ENCODE measurements at regions not wholly inside any gene's neighbourhood (a gene's known extent, or its start where the extent isn't known, plus 50 kb on each side); places are given as distances from the start of the nearest gene placed in this dataset.
"Not testable (repeated sequence)": the region's sequence is repeated elsewhere in the genome, so short reads cannot be mapped to it uniquely, and the experiment has no call there.

GRCh38 chr11:43150697-43151096, 161.1 kb upstream of the API5 start:
- H2AFZ ChIP-seq (ENCODE audit: low read depth, low read length) = no peak overlapping the region
- no peak overlapping the region for H3K4me3 ChIP-seq (ENCODE audit: low read length)
- H3K36me3 ChIP-seq (replicated peaks; ENCODE audit: low read depth, low read length) = no peaks in the 10 kb centered on the region
- TF ChIP-seq CTCF (IDR thresholded peaks at IDR 0.05; ENCODE audit: low read depth, low read length) (no peak), EZH2phosphoT487 (IDR thresholded peaks at IDR 0.05; ENCODE audit: low read depth) (no peak)
- H3K79me2 ChIP-seq (ENCODE audit: low read length) = no peaks in the 10 kb centered on the region
- H3K4me1 ChIP-seq (ENCODE audit: low read length) = peaks cover 4% of the 10 kb centered on the region; the same call in 1 of the 2 replicates
- no peak overlapping the region for H3K27ac ChIP-seq (ENCODE audit: low read length)
- H3K9ac ChIP-seq (ENCODE audit: low read length) = no peak overlapping the region
- H3K4me2 ChIP-seq (ENCODE audit: low read length) = no peak overlapping the region
- H3K9me3 ChIP-seq (ENCODE audit: insufficient read depth, low read length) = no peaks in the 10 kb centered on the region
- H3K27me3 ChIP-seq (ENCODE audit: low read depth, low read length) = no peaks in the 10 kb centered on the region
- H4K20me1 ChIP-seq (ENCODE audit: insufficient read depth, low read length) = no peaks in the 10 kb centered on the region

GRCh38 chr11:43164831-43165230, 147.0 kb upstream of the API5 start:
- no peak overlapping the region for H3K4me2 ChIP-seq (ENCODE audit: low read length)
- no peak overlapping the region for H3K27ac ChIP-seq (ENCODE audit: low read length)
- no peaks in the 10 kb centered on the region for H3K36me3 ChIP-seq (replicated peaks; ENCODE audit: low read depth, low read length)
- H3K4me1 ChIP-seq (ENCODE audit: low read length) = no peaks in the 10 kb centered on the region
- no peak overlapping the region for H3K4me3 ChIP-seq (ENCODE audit: low read length)
- H3K9ac ChIP-seq (ENCODE audit: low read length) = no peak overlapping the region
- no peaks in the 10 kb centered on the region for H4K20me1 ChIP-seq (ENCODE audit: insufficient read depth, low read length)
- no peak overlapping the region for H2AFZ ChIP-seq (ENCODE audit: low read depth, low read length)
- no peaks in the 10 kb centered on the region for H3K9me3 ChIP-seq (ENCODE audit: insufficient read depth, low read length)
- H3K79me2 ChIP-seq (ENCODE audit: low read length) = no peaks in the 10 kb centered on the region
- TF ChIP-seq CTCF (IDR thresholded peaks at IDR 0.05; ENCODE audit: low read depth, low read length) (no peak), EZH2phosphoT487 (IDR thresholded peaks at IDR 0.05; ENCODE audit: low read depth) (no peak)
- H3K27me3 ChIP-seq (ENCODE audit: low read depth, low read length) = no peaks in the 10 kb centered on the region

- not testable (repeated sequence) for H3K36me3 ChIP-seq (replicated peaks; ENCODE audit: low read depth, low read length); H3K9ac ChIP-seq (ENCODE audit: low read length)
Observed at GRCh38 chr11:43165393-43165792, 146.4 kb upstream of the API5 start.

GRCh38 chr11:43168241-43168640, 143.6 kb upstream of the API5 start:
- not testable (repeated sequence) for H3K79me2 ChIP-seq (ENCODE audit: low read length); H3K4me2 ChIP-seq (ENCODE audit: low read length); H3K4me3 ChIP-seq (ENCODE audit: low read length); H3K27ac ChIP-seq (ENCODE audit: low read length); H3K9me3 ChIP-seq (ENCODE audit: insufficient read depth, low read length); H2AFZ ChIP-seq (ENCODE audit: low read depth, low read length); H4K20me1 ChIP-seq (ENCODE audit: insufficient read depth, low read length); H3K36me3 ChIP-seq (replicated peaks; ENCODE audit: low read depth, low read length); H3K27me3 ChIP-seq (ENCODE audit: low read depth, low read length); H3K9ac ChIP-seq (ENCODE audit: low read length); H3K4me1 ChIP-seq (ENCODE audit: low read length)

More at GRCh38 chr11:43165393-43165792, 146.4 kb upstream of the API5 start:
- H3K4me3 ChIP-seq (ENCODE audit: low read length); H3K9me3 ChIP-seq (ENCODE audit: insufficient read depth, low read length); H2AFZ ChIP-seq (ENCODE audit: low read depth, low read length); H3K4me2 ChIP-seq (ENCODE audit: low read length); H3K27ac ChIP-seq (ENCODE audit: low read length); H3K4me1 ChIP-seq (ENCODE audit: low read length); H4K20me1 ChIP-seq (ENCODE audit: insufficient read depth, low read length); H3K79me2 ChIP-seq (ENCODE audit: low read length); H3K27me3 ChIP-seq (ENCODE audit: low read depth, low read length): not testable (repeated sequence)
- TF ChIP-seq CTCF (IDR thresholded peaks at IDR 0.05; ENCODE audit: low read depth, low read length) = peak; percentile 13; the same call in 1 of the 2 replicates

GRCh38 chr11:43172477-43172876, 139.3 kb upstream of the API5 start:
- Histone ChIP-seq H3K27ac (ENCODE audit: low read length) (no peak overlapping the region), H4K20me1 (ENCODE audit: insufficient read depth, low read length) (no peaks in the 10 kb centered on the region), H3K27me3 (ENCODE audit: low read depth, low read length) (no peaks in the 10 kb centered on the region), H2AFZ (ENCODE audit: low read depth, low read length) (no peak overlapping the region), H3K9ac (ENCODE audit: low read length) (no peak overlapping the region), H3K9me3 (ENCODE audit: insufficient read depth, low read length) (no peaks in the 10 kb centered on the region), H3K36me3 (replicated peaks; ENCODE audit: low read depth, low read length) (no peaks in the 10 kb centered on the region), H3K4me2 (ENCODE audit: low read length) (no peak overlapping the region), H3K4me3 (ENCODE audit: low read length) (no peak overlapping the region), H3K4me1 (ENCODE audit: low read length) (no peaks in the 10 kb centered on the region), H3K79me2 (ENCODE audit: low read length) (no peaks in the 10 kb centered on the region)
- TF ChIP-seq EZH2phosphoT487 (IDR thresholded peaks at IDR 0.05; ENCODE audit: low read depth) (no peak), CTCF (IDR thresholded peaks at IDR 0.05; ENCODE audit: low read depth, low read length) (no peak)

Data from OCI-LY3 (cell line).